Dedifferentiated amniotic fluid mesenchymal stem cell (primary cell): ENCODE measurements at regions not wholly inside any gene's neighbourhood (a gene's known extent, or its start where the extent isn't known, plus 50 kb on each side); places are given as distances from the start of the nearest gene placed in this dataset.

Experiments
- DNase-seq: peaks from one replicate; pipeline ENCODE4 v3.0.0-alpha.2; 2016; ENCODE audit errors: extremely low spot score

DNA sequence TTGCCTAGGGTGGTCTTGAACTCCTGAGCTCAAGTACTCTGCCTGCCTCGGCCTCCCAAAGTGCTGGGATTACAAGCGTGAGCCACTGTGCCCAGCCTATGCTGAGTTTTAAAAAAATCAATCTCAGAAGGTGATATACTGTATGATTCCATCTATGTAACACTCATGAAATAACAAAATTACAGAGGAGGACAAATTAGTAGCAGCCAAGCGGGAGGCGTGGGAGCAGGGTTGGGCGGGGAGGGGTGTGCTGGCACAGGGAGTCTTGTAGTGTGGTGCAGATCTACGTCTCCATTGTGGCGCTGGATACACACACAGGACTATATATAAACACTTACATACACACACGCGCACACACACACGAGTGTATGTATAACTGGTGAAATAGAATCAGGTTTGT lies 80.6 kb upstream of the LINGO1 start:
- no peak for DNase-seq

DNA sequence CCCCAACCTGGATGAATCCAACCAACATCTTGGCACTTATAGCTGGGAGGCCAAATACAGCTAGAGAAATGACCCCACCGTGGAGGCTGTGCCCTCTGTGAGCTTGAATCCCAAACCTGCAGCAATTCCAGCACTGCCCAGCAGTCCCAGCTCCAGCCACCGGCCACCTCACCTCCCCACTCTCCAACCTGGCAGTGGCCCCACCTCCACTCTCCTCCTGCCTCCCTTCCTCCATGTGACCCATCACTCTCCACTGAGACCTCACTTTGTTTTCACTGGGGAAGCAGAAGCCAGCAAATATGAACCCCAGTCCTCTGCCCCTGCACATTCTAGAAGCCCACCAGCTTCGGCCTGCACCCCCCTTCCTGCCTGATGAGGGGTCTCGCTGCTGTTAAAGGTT lies 79.7 kb upstream of the LINGO1 start:
- no peak for DNase-seq

DNA sequence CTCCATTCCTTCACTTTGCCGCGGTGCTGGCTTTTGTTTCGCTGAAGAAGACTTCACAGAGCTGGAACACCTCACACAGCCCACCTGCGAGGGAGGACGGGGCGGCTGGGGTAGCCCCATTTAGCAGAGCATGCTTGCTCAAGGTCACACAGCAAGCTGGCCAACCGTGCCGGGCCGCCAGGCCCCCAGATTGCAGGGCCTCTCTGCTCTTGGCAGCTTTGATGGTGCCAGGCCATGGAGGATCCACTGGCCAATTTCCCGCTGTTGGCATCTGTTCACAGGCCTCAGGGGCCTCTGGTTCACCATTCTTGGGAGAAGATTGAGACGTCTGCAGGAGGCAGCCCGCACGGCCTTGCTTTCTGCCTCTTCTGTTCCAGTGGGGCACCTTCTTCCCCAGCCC lies 77.9 kb upstream of the LINGO1 start:
- no peak for DNase-seq

DNA sequence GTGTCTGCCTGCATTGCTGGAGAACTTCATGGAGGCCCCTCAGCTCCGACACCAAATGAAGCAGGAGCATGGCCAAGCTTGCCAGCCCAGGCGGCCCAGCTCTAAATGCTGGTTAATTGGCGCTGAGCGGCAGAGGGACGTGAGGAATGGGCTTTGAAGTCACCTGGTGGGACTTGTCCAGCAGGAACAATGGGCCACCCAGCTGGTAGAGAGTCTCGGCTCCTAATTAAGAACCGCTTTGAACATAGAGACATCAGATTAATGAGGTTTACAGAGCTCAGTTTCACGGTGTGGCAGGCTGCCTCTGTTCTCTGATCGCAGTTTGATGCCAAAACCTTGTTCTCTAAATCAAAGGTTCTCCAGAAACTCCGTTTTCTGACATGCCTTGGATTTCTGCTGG lies 77.5 kb upstream of the LINGO1 start:
- no peak for DNase-seq

DNA sequence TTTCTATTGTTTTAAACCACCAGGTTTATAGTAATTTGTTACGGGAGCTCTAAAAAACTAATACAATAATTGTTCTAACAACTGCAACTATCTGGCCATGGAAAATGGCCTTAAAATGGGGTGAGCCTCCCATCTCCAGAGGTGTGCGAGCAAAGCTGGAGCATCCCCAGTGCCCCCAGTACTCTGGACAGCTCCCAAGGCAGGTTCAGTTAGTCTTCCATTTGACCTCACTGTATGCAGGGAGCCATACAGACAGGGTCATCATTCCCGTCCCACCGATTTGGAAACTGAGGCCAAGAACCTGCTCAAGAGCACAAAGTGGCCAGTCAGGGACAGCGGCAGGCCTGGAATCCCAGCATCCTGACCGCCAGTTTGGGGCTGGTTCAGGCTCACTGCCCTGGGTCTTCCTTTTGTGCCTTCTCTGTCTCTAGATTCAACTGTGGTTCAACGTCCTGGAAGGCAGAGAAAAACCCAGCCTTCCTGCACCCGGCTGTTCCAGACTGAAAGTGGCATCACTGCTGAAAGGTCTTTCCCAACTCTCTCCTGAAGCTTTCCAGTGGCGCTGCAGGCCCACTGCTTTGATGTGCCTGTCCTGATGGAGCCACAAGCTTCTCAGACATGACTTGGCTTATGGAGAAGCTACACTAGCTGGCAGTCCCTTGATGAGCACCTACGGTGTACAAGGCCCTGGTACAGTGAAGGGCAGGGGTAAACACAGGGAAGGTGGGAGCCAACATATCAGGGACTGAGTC lies 76.6 kb upstream of the LINGO1 start:
- no peak for DNase-seq

DNA sequence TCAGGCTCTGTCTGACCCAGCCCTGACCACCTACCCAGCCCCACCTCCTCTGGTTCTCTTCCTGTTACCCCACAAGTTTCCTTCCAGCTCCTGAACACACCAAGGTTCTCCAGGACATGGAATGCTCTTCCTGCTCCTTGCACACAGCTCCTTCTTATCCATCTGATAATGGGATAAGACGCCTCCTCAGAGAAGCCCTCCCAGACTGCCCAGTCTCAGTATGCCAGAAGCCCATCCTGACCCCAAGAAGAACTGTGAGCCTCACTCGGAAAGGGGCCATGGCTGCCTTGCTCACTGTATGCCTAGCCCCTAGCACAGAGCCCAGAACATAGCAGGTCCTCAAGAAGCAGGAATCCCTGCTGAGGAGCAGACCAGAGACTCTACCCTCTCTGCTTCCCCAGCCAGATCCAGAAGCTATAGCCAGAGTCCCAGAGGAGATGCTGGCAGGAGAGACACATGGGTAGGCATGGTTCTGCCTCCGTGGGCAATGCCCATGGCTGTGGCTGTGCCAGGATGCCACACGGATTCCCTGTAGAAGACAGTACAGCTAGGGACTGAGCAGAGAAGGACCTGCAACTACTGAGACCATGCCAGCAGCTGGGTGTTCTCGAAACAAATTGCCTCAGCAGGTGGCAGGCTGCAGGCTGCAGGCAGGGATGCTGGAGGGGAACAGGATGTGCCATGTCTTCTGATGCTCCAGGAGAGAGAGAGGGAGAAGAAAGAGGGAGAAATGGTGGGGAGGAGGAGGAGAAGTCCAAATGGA lies 74.0 kb upstream of the LINGO1 start:
- DNase-seq: no peak

DNA sequence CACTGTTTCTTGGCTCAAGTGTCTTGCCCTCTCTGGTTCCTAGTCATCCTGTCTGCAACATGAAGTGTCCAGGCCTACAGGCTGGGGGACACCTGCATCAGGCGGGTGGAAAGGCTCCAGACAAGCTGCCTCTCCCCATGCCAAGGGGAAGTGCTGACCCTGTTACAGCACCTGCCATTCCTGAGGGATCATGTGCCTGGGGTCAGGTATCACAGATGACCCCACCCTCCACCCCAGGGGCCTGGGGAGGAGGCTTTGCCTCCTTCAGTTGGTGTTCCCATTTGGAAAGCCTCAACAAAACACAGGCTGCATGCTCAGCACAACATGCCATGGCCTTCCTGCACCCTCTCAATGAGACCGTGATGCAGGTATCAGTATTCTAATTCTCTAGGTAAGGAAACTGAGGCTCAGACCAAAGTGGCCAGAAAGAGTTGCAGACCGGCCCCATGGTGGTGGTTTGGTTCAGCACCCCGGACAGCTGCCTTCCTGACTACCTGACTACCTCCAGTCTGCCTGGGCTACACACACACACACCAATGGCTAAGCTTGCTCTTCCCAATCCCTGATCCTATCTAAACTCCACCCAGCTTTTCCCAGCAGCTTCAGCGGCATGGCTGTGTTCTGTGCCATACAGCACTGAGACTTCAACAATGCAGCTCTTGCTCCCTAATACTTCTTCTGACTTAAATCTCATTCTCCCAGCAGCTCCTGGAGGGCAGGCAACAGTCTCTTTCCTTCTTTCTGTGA lies 69.7 kb upstream of the LINGO1 start:
- DNase-seq: no peak

DNA sequence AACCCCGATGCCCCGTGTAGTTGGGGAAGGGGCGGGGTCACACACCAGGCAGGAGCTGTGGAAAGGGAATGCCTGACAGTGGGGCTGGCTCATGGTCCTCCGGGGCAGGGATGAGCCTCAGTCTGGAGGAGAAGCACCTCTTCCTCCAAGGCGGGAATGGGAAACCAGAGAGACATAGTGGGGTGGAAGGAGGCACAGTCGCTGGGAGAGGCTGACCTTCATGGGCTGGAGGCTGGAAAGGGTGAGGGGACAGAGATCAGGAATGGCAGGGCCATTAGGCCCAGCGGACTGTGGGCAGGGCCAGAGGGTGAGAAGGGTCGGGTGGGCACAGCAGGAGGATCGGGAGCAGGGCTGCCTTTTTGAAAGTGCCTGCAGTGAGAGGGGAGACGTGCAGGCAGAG lies 65.8 kb upstream of the LINGO1 start:
- no peak for DNase-seq

DNA sequence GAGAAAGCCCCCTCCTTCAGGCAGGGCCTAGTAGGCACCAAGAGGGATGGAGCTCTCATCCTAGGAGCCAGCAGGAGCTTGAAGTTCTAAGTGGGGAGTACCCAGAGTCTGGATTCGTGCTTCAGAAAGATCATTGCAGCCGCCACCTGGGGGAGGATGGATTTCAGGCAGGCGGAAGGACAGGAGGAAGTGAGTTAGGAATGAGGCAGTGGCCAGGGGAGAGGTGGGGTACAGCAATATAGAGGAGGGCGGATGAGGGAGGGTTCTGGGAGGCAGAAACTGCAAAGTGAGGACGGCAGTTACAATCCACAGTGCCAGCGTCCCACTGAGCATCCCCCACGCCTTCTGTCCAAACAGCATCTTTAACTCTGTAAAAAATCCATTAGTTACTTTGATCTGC lies 65.2 kb upstream of the LINGO1 start:
- DNase-seq: no peak

DNA sequence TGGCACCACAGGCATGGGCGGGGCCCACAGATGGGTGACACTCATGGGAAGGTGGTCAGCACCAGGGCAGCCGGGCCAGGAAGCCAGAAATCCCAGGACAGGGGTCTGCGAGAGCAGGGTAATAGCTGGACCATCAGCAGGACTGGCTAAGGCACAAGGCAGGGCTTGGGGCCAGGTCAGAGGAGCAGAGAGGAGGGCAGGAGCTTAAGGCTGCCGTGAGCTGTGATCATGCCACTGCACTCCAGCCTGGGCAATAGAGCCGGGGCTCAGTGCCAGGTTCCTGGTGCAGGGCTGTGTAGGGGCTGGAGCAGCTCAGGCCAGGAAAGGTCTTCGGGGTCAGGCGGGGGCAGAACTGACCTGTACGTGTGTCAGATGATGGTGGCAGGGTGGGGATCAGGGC lies 64.2 kb upstream of the LINGO1 start:
- no peak for DNase-seq

DNA sequence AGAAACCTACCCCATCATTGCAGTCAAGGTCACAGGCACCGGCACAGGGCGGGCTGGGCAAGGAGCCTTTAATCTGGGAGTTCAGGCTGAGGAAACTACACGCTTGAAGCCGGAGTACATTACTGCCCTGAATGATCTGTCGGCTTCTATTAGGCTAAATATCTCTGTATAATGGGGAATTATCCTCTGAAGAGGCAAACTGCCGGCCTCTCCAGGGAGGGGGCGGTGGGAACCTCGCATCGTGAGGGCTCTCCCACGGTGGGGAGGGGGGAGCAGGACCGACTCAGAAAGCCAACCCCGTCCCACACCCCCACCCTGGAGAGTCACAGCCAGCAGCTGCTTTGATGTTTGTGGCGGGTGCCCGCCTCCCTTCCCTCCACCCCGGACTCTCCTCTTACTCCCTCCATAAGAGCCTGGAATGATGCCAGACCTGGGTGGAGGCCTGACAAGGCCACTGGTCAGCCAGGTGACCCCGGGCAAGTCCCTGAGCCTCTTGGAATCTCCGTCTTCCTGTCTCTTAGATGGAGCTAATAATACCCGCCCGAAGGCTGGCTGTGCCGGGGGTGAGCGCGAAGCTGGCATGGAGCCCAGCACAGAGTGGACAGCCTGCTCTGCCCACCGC lies 63.4 kb upstream of the LINGO1 start:
- DNase-seq: no peak

DNA sequence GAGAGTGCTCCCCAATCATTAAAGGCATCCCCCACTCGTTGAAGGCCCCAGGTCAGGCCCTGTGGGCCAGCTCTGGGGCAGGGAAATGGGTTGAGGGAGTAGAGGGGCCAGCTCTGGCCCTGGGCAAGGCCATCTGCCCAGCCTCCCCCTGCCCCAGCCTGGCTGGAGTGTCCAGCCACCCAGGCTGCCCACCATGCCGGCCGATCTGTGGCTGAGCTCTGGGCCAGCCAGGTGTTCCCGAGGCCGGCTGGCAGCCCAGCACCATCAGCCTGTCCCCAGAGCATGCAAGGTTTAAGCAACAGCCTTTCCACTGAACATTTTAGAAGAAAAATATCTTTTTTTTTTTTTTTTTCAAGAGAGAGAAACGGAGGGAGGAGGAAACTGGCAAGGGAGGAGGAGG lies 62.8 kb upstream of the LINGO1 start:
- no peak for DNase-seq

DNA sequence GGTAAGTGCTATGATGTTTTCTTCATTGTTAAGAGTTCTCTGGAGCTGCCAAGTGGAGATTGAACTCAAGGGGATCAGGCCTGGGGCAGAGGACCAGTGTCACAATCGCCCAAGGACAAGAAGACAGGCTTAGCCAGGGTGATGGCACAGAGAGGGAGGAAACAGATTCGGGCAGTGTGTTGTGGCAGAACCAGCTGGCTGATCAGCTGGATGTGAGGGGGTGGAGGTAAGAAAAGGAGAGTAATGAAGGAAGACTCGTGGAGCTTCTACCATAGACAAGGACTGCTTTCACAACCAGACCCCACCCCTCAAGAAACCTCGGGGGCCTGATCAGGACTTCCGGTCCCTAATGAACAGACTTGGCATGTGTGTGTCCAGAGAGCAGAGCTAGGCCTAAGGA lies 60.9 kb upstream of the LINGO1 start:
- DNase-seq: no peak

DNA sequence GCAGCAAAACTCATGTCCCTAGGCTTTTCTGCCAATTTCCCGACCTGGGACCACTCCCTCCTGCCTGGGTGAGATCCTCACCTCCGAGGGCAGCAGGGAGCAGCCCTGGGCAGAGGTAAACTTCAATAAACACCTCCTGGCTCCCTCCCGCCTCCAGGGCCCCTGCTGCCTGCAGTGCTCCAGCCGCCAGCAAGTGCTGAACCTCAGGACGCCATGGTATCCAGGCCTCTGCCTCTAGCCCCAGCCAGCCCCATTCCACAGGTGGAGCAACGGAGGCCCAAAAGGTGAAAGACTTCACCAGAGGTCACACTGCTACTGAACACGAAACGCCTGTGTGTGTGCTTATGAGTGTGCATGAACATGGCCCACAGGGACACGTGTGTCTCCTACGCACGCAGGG lies 59.9 kb upstream of the LINGO1 start:
- DNase-seq: no peak

DNA sequence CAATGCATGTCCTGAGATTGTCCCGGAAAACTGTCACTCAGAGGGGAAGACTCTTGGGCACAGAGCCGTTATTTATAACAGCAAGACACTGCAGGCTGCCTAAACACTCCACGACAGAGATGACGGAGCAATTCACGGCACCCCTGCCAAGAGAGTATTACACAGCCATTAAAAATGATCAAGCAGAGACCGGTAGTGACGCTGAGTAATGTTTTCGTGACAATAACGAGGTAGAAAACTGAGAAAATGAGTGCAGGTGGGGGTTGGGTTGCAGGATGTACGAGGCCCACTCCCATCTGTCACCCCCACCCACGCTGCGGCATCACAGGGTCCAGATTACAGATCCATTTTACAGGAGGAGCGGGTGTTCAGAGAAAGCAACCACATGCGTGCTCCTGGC lies 58.9 kb upstream of the LINGO1 start:
- no peak for DNase-seq

DNA sequence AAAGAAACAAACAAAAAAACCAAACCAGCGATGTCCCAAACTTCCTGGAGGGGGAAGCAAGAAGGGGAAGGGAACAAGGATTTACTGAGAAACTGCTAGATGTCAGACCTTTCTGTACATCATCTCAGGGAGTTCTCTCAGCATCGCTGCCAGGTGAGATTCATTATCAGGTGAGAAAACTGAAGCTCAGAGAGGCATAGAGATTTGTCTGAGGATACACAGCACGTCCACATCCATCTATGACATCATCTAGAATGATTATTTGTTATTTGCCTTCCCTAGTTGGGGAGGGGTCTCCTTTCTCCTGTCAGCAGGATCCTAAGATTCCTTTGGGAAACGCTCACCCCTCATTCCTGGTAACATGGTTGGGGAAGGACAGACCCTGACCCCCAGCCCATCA lies 57.1 kb upstream of the LINGO1 start:
- no peak for DNase-seq

DNA sequence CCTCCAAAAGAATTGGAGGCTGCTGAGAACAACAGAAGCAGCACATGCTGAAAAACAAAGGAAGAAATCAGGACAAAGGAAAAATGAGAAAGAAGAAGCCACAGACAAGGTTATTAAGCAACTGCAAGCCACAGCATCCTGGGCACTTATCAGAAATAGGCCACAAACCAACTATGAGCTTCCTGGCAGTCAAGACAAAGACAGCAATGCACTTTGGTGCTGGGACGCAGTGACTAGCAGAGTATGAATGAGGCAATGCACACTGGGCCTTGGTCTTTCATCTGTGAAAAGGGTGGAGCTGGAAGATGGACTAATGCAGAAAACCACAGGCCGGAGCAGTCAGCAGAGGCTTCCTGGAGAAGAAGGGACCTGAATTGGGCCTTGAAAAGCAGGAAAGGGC lies 56.0 kb upstream of the LINGO1 start:
- DNase-seq: no peak

DNA sequence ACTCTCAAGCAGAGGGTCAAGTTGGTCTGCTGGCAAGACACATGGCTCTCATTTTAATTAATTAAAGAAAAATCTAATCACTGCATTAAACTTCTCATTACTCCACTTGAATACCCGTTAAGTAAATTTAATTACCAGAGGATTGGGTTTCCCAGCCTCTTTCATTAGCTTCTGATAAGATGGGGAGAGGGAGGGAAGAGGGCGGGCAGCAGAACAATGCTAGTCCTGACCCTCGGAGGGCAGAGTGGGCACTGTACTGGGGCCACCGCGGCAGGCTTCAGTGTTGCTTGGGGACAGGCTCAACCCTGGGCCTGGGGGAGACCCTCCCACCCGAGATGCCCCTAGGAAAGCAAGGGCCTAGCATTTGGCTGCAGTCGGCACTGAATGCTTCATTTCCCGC lies 55.6 kb upstream of the LINGO1 start:
- DNase-seq: no peak

DNA sequence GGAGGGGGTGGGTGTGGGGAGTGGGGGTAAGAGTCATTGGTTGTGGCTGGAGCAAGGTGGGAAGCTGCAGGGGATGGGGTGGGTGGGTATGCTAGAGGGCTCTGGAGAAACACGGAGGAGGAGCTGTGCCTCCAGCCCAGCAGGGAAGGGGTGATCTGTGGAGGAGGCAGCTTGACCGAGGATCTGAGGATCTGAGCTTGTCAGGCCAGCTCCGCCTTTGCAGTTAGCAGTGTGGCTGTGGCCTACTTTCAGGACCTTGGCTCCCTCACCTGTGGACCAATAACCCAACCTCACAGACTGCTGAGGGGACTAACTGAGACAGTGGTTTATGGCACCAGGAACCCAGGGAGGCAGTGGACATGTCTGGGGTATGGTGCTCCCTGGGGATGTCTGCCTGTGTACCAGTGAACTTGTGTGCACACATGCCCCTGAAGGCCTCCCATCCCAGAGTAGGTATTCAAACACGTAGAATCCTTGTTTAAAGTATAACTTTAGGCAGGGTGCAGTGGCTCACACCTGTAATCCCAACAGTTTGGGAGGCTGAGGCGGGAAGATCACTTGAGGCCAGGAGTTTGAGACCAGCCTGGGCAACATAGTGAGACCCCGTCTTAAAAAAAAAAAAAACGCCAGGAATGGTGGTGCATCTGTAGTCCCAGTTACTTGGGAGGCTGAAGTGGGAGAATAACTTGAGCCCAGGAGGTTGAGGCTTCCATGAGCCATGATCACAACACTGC lies 52.5 kb upstream of the LINGO1 start:
- DNase-seq: no peak

DNA sequence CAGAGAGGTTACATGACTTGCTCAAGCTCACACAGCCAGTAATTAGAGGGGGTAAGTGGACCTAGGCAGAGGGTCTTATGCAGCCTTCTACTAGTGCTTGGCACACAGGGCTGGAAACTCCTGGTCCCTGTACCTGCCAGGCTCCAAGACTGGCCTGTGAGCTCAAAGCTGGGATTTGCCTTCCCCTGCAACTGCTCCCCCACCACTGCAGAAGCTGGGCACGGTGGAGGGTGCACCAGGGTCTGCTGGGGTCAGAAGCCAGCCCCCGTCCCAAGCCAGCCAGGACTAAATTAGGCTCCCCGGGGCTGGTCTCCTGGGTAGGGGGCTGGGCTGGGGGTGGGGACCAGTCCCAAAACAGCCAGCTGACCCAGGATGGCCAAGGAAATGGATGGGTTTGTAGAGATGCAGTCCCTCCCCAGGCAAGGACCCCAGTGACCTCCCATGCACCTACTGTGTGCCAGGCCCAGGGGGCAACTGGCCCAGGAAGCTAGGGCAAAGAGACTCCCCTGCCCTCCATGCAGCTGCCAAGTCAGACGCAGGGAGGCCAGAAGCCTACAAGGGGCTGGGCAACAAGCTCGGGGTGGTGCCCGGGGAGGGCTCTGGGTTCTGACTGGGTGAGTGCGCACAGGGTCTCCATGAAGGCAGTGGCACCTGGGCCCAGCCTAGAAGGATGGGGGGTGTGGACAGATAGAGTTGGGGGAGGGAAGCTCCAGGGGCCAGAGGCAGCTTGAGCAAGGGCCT lies 51.8 kb upstream of the LINGO1 start:
- DNase-seq: no peak

DNA sequence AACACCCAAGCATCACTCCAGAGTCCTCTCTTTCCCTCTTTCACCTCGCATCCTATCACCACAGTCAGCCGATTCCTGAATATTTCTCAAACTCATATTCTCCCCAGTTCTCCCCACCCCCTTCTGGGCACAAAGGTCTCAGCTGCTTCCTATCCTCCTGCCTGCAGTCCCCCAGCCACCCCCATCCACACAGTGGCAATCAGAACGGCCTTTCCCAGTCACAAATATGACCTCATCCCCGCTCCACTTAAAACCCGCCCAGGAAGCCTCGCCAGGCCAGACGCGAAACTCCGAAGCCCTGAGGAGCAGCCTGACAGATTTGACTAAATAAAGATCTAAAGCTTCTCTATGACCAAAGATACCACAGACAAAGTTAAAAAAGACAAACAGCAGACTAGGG lies 49.9 kb upstream of the LINGO1 start:
- no peak for DNase-seq
